DMS53 (cell line): ENCODE measurements at regions not wholly inside any gene's neighbourhood (a gene's known extent, or its start where the extent isn't known, plus 50 kb on each side); places are given as distances from the start of the nearest gene placed in this dataset.
"Not testable (repeated sequence)": the region's sequence is repeated elsewhere in the genome, so short reads cannot be mapped to it uniquely, and the experiment has no call there.

Experiments
- DNase-seq: peaks from one replicate; lab custom pipeline; 2025; lab: John Stamatoyannopoulos, UW

DNA sequence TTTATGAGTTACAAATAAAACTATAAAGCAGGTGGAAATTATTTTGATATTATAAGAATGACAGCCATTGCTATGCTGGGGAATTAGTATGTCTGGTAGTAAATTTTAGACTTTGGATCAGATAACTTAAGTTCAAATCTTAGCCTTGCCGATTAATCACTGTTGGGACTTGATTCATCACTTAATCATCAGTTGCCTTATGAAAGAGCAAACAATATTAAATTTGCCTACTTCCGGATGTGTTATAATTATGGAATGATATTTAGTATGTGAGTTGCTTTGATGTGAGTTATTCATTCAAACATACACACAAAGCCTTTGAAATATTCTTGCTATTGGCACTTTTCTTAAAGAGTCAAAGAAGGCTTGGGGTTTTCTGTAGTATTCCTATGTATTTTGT is 717.7 kb downstream of the BRINP1 start:
- DNase-seq: no peak

DNA sequence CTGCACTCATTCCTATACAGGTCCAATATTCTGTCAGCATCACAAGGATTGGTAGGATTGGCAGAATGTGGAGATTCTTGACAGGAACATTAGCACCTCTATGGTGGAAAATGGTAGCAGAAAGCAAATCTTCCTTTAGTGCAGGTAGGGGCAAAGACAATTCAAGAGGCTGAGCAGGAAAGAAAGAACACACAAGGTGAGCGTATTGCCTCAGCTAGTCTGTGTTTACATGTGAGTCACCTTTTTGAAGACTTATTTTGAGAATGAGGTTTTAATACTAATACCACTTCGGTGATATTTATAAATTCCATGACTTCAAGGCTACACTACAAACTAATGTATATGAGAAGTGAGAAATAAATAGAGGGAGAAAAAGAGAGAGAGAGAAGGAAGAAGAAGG is 717.0 kb downstream of the BRINP1 start:
- peak; percentile 12 for DNase-seq

DNA sequence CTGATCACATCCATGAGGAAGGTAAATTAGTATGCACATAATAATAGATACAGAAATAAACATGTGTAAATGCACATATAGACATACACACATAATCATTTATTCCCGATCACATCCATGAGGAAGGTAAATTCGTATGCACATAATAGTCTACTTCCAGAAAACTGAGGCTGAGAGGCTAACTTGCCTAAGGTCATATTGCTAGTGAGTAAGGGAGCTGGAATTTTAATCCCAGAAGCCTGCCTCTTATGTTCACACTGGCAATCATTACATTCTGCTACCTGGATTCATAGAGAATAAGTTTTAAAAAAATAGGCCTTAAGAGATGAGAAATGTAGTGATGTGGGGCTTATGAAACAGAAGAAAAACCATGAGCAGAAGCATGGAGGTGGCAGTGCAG is 716.3 kb downstream of the BRINP1 start:
- no peak for DNase-seq

DNA sequence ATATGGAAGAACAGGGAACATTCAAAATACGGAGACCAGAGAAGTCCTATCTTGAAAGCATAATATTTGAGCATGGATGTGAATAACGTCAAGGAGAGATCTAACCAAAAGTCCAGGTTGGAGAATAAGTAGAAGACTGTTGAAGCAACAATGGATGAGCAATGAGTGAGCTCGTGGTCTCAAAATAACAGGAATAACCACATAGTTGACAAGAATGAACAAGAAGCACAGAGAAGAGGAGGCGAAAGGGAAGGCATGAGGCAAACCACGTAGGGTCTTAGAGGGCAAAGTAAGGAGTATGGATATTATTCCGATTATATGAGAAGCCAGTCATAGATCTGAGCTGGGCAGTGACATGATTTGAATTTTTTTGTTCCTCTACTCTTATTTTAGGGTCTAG is 710.2 kb downstream of the BRINP1 start:
- no peak for DNase-seq

DNA sequence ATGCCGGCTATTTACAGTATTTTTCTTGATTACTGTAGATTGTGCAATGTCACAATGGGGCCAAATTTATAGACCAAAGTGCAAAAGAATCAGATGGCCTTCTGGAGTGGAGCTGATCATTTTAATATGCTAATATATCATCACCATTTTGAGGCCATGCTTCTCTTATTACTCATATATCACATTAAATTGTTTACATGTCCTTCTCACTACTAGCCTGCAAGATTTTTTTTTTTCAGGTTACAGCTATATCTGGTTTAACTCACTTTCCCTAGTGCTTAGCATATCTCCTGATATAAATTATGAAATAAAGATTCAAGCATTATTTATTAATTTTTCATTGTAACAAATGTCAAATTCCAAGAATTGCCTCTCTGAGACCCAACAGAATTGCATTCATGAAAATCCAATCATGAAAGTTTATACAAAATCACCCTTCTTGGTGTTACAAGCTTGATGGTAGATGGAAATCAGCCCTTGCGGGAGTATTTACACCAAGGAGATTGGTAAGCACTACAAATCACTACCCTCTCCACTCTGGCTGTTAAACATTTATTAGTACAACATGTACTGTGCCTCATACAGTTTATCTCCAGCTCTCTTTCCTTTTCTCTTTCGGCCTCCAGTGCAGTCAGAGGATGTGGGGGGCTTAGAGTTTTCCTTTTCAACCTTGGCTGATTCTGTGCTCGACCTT is 703.9 kb downstream of the BRINP1 start:
- no peak for DNase-seq

DNA sequence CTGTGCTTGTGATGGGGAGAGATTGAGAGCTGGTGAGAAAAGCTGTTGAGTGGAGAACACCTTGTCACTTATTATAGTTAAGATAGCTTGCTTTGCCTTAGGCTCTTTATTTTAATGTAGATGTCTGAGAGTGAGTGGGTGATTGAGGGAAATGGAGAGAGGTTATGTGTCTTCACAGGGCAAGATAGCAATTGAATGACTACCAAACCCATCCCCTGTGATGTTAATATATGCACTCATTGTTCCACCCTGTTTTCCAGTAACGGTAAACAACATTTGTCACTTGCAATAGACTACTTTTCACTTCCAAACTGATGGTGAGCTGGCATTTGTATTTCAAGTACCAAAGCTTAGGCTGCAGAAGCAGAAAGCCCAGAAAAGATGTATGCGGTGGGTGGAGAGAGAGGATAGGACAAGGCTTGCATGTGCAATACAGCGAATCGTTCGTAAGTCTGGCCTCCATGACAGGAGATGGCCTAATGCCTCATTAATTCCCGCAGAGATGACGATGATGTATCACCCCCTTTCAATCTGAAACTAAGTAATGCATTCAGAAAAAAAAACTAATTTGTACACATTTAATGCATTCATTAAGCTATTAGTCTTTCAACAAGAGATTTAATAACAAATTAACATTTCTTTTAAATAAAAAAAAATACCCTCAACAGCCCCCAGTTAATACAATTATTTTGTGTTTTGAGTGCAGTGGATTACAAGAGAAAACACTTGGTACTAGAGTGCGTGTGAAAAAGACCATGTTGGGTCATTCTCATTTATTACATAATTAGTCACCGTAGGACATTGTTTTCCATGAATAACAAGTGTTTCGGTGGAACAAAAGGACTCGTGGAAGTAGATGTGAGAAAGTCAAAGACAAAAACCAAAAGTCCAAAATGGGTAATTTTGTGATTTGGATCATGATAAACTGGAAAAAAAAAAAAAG is 699.0 kb downstream of the BRINP1 start:
- peak; percentile 76 for DNase-seq

DNA sequence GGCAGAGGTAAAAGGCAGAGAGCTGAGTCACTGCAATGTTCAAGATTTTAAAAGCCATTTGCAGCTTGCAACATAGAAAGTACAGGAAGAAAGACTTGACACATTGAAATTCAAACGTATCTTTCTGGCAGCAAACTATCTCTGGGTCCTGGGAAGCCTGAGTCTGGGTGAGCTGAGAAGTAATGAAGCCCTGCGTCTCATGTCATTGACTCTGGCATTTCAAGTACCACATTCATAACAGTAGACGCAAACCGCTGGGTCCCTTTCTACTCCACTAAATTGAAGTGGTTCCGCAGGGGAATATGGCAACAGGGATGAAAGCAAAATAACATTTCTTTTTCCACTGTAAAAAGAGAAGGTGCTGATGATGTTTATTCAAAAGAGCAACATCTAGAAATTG is 694.3 kb downstream of the BRINP1 start:
- peak; percentile 38 for DNase-seq

DNA sequence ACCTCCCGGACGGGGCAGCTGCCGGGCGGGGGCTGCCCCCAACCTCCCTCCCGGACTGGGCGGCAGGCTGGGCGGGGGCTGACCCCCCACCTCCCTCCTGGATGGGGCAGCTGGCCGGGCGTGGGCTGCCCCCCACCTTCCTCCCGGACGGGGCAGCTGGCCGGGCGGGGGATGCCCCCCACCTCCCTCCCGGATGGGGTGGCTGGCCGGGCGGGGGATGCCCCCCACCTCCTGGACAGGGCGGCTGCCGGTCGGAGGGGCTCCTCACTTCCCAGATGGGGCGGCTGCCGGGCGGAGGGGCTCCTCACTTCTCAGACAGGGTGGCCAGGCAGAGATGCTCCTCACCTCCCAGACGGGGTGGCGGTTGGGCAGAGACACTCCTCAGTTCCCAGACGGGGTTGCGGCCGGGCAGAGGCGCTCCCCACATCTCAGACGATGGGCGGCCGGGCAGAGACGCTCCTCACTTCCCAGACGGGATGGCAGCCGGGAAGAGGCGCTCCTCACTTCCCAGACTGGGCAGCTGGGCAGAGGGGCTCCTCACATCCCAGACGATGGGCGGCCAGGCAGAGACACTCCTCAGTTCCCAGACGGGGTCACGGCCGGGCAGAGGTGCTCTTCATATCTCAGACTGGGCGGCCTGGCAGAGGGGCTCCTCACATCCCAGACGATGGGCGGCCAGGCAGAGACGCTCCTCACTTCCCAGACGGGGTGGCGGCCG is 691.1 kb downstream of the BRINP1 start:
- not testable (repeated sequence) for DNase-seq

DNA sequence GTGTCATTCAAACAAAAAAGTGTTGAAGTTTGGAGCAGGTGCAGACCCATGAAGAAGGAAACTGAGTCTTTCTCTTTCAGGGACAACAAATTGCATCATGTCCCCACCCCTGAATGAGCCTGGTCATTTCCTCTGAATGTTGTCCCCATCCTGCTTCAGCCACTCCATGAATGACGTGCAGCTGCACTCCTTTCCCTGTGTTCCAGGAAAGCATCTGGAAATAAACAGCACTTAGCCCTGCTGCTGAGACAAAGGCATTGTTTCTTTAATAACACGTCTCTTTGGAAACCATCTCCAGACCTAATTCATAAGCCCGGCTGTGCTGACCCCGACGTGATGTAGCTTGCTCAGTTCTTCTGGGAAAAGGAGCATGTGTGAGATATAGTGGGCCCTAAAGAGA is 682.3 kb downstream of the BRINP1 start:
- peak; percentile 92 for DNase-seq

DNA sequence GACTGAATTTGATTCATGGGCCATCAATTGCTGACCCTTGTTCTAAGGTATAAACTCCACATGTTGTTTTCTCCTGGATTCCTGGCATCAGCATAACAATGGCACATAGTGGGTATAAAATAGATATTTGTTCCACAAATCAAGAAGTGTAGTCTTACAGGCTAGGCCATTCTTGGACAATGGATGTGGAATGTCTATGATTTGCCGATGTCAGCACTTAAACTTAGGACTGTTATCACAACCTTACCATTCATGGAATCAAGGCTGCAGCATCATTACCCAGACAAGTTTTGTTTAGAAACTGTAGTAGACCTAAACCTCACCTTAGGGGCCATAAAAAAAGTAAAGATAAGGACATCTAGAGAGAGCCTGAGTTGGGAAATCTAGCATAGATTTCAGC is 680.0 kb downstream of the BRINP1 start:
- DNase-seq: no peak

DNA sequence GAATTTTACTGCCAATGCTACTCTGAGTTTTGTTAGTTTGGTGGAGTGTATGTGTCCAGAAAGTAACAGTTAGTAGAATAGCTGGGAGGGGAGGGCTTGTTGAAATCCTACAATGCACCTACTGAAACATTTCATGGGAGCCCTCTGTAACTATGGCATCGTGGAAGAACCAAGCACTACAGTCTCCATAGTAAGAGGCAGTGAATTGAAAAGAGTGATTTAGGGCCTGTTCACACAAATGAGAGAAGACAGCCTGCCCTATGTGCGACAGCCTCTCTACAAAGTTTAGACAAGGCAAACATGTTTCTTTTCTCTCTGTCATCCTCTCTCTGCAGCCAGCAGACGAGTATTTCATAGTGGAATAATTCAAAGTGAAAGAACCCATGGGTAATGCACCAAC is 676.6 kb downstream of the BRINP1 start:
- DNase-seq: no peak

DNA sequence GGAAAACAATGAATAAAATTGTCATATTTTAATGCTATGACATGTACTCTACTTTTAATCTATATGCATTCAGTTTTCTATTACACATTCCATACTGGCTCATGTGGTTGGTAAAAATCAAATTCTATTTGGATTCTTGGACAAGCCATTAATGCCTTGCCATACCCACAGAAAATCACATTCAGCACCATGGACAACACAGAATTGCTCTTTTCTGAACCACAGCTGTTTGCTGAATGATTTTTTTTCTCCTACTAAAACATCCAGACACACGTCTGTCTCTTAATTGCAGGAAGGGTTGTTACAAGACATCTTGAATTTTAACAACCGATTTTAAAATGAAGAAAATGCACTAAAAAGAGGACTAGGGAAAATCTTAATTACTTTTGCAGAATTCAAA is 675.6 kb downstream of the BRINP1 start:
- DNase-seq: no peak

DNA sequence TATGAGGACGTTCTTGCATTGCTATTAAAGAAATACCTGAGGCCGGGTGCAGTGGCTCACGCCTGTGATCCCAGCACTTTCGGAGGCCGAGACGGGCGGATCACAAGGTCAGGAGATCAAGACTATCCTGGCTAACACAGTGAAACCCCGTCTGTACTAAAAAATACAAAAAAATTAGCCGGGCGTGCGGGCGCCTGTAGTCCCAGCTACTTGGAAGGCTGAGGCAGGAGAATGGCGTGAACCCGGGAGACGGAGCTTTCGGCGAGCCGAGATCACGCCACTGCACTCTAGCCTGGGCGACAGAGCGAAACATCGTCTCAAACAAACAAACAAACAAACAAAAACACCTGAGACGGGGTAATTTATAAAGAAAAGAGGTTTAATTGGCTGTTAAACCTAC is 674.0 kb downstream of the BRINP1 start:
- DNase-seq: not testable (repeated sequence)

DNA sequence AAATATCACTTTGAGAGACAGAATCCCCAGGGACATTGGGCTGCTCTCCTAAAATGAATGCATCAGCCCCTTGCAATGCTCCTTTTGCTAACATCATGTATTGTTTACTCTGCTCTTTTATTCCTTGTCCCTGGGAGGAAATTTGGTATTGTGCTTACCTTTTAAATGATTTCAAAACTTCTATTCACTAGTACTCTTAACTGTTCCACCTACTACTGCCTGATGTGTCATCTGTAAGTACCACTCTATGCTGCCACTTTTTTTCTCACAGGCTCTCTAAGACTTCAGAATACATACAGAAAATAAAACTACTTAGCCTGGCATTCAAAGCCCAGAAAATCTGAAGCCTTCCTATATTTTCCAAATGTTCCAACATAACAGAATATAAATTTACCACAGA is 667.2 kb downstream of the BRINP1 start:
- no peak for DNase-seq

DNA sequence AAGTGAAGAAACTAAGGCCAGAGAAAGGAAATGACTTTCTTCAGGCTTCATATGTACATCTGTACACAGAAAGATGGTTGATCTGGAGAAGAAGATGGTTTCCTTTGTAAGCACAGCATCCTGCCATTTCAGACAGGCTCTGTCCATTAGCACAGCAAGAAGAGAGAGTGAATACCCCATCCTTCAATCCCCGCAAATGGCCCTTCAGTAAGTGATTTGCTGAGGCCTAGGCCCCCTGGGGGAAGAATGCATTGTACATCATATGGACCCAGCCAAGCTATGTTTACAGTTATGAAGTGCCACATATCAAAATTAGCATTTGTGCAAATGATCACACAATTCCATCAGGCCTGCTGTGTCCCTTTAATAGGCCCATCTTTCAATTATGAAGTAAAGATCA is 657.4 kb downstream of the BRINP1 start:
- no peak for DNase-seq

DNA sequence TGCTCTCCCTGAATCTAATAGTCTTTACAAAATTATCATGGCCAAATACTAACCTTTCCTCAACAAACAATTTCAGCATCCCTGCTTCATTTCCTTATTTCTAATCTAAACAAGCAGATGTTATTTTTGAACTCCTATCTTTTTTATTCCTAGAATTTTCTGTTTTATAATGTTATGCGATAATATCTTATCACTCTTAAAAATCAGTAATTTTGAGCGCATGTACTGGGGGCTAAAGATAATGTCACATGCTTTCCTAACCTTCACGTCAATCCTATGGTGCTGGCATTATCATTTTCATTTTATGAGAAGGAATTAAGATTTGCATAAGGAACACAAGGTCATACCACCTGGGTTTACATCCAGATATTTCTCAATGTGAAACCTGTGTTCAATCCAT is 648.0 kb downstream of the BRINP1 start:
- no peak for DNase-seq

DNA sequence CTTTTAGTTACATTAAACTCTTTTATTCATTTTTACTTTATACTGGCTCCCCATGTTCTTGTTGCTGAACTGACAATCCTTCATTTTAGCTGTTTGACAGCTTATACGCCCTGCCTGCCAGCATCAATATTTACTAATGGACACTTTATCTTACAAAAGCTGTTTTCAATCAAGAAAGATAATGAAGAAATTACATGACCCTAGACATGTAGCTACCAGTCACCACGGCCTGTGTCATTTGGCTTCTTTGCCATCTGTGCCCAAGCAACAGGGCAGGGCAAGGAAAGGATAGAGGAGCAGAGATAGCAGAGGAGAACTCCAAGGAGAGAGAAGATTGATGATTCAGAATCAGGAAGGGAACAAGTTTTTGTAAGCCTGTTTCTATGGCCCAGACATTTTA is 647.3 kb downstream of the BRINP1 start:
- no peak for DNase-seq

DNA sequence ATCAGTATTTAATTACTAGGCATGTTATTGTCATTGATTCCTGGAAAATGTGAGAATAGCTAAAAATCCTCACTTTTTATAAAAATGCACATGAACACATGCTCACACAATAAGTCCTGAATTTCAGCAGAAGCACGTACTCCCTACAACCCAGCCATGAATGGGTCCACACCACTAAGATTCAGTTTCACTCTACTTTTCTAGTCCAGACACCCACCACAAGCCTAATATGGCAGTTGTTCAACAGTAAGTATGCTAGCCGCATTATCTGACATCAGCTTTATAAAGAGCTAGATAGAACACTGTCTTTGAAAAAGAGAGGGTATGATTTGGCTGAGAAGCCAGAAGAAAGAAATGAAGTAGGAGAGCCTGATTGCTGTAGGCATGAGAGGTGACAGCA is 639.3 kb downstream of the BRINP1 start:
- no peak for DNase-seq

DNA sequence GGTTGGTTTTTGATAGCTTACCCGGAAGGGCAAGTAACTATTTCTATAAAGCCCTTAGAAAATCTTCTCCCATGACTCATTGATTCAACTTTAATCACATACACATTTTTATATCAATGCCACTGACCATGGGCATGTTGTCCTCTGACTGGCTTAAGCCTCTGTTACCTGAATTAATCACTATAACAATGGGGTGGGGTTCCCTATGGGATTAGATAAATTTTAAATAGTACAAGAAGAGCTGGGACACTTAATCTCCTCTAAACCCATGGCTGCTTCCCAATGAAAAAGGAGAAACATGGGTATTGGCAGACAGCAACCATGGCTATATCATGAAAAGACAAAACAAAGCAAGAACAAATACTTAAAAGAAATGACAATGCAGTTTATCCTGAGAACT is 636.2 kb downstream of the BRINP1 start:
- no peak for DNase-seq

DNA sequence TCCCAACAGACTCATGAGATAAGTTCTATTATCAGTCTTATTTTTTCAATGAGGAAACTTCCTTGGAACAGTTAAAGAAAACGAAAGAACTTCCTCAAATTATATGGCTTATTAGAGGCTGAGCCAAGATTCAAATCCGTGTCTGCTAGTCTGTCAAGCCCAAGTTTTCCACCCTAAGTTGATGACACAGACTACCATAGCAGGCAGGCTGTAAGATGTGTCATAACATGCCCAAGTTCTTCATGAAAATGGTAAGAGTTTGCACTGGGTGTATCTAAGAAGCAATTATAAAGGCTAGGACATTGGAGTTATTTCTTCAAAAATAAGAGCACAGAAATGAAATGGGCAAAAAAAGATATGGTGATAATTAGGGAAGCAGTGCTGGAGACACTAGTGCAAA is 634.5 kb downstream of the BRINP1 start:
- DNase-seq: no peak

DNA sequence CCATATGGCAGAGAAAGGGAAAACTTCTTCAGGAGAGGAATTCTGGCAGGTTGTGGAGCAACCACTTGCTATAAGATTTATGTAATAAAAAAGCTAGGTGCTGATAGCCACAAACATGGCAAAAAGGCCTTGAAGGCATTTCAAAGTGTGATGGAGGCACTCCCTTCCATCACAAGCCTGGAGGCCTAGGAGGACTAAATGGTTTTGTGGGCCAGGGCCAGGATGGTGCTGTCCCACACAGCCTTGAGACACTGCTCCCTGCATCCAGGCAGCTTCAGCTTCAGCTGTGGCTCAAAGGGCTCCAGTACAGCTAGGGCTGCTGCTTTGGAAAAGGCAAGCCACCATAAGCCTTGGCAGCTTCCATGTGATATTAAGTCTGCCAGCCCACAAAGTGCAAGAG is 632.8 kb downstream of the BRINP1 start:
- peak; percentile 4 for DNase-seq

DNA sequence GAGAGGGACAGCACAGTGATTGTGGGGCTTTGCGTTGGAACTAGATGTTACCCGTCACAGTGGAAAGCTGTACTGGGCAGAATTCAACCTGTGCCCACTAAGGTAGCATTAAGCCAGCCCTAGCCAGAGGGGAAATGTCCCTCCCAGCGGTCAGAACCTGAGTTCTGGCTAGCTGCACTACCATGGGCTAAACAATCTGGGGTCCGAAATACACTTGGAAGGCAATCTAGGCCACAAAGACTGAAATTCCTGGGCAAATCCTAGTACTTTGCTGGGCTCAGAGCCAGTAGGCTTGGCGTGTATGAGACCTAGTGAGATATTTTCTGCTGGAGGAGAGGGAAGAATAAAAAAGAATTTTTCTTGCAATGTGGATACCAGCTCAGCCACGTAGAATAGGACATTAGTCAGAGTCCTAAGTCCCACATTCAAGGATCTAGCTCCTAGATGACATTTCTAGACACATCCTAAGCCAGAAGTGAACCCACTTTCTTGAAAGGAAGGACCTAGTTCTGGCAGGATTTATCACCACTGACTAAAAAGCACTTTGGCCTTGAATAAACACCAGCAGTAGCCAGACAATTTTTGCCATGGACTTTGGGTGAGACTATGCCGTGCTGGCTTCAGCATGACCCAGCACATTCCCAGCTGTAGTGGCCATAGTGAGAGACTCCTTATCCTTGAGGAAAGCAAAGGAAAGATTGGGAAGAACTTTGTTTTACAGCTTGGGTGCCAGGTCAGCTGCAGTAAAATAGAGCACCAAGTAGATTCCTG is 618.0 kb downstream of the BRINP1 start:
- no peak for DNase-seq
